Ectodermal cell (in vitro differentiated cells): ENCODE measurements at regions not wholly inside any gene's neighbourhood (a gene's known extent, or its start where the extent isn't known, plus 50 kb on each side); places are given as distances from the start of the nearest gene placed in this dataset.
"Not testable (repeated sequence)": the region's sequence is repeated elsewhere in the genome, so short reads cannot be mapped to it uniquely, and the experiment has no call there.

Source experiments
- H3K27ac ChIP-seq: 2 replicates; pipeline ENCODE4 v1.7.0; 2013; ENCODE audit warnings: mild to moderate bottlenecking, low read depth, low read length; ENCODE audit not compliant: insufficient read depth, poor library complexity, severe bottlenecking
- H3K27me3 ChIP-seq: 2 replicates; pipeline ENCODE4 v1.7.0; 2013; ENCODE audit warnings: mild to moderate bottlenecking, low read length; ENCODE audit not compliant: insufficient read depth, control insufficient read depth, poor library complexity, severe bottlenecking
- H3K36me3 ChIP-seq: one replicate; pipeline ENCODE4 v1.7.0; 2013; ENCODE audit warnings: low read length; ENCODE audit not compliant: control insufficient read depth, insufficient read depth
- H3K4me1 ChIP-seq: one replicate; pipeline ENCODE4 v1.7.0; 2013; ENCODE audit warnings: low read length; ENCODE audit not compliant: control insufficient read depth, insufficient read depth
- H3K4me3 ChIP-seq: 2 replicates; pipeline ENCODE4 v1.7.0; 2013; ENCODE audit warnings: low read depth, low read length, control low read depth; ENCODE audit not compliant: insufficient read depth
- H3K9me3 ChIP-seq: 2 replicates; pipeline ENCODE4 v1.7.0; 2013; ENCODE audit warnings: mild to moderate bottlenecking, low read length, moderate library complexity; ENCODE audit not compliant: control insufficient read depth
- WGBS, 2 experiments: methylation state at CpG; one replicate each; pipeline ENCODE4 v1.1.7; 2013; ENCODE audit warnings: missing lambda C conversion rate in 2 of 2; 5-methylcytosine and 5-hydroxymethylcytosine counted together

DNA sequence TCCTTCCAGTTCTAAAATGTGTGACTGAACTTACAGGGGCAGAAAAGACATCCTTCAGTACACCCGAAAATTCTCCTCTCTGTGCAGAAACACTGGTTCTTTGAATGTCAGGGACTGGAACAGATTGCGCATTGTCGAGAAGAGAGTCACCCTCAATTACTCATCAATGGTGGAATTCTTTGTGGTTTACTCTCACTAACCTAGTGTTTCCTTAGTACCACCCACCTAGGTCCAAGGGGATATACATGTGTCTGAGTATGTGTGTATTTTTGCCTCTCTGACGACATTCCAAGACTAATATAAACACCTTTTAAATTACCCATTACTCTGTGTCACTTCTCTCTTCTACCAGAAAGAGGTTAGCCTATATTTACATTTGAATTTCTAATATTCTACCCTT lies 660.8 kb downstream of the TLE1 start:
- H3K36me3 ChIP-seq: no peaks in the 10 kb centered on the region
- H3K4me3 ChIP-seq: no peak overlapping the region
- peaks cover 4% of the 10 kb centered on the region for H3K4me1 ChIP-seq
- no peak overlapping the region for H3K27ac ChIP-seq
- 85 to 91% methylated on average over 4 of the region's 4 CpGs for WGBS, 2 experiments
- H3K9me3 ChIP-seq: no peaks in the 10 kb centered on the region
- H3K27me3 ChIP-seq: no peaks in the 10 kb centered on the region

DNA sequence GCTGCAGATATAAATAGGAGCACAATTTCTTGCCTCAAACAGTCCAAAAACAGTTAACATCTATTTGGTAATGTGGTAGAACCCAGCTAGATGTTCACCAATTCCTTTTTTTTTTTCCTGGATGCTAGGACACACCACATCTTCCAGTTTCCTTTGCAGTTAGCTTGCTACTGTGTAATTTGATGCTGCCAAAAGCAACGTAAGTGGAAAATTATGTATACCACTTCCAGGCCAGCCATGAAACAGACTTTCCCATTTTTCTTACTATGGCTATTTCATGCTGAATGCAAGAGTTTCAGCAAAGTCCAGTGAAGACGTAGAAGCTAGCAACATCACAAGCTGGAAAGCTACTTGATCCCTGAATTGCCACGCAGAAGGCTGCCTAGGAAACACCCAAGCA lies 667.2 kb downstream of the TLE1 start:
- 64 to 93% methylated on average over 2 to 3 of the region's 3 CpGs for WGBS, 2 experiments
- Histone ChIP-seq H3K4me1 (no peaks in the 10 kb centered on the region), H3K27me3 (no peaks in the 10 kb centered on the region), H3K4me3 (no peak overlapping the region), H3K9me3 (no peaks in the 10 kb centered on the region), H3K36me3 (no peaks in the 10 kb centered on the region), H3K27ac (no peak overlapping the region)

DNA sequence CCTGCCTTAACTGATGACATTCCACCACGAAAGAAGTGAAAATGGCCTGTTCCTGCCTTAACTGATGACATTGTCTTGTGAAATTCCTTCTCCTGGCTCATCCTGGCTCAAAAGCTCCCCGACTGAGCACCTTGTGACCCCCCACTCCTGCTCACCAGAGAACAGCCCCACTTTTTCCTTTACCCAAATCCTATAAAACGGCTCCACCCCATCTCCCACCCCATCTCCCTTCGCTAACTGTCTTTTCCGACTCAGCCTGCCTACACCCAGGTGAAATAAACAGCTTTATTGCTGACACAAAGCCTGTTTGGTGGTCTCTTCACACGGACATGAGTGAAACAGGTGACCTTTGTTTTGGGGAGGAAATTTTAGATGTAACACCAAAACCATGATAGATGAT lies 674.4 kb downstream of the TLE1 start:
- not testable (repeated sequence) for H3K4me1 ChIP-seq, H3K27ac ChIP-seq, H3K9me3 ChIP-seq, H3K27me3 ChIP-seq, H3K36me3 ChIP-seq, H3K4me3 ChIP-seq
- WGBS, 2 experiments: 73 to 81% methylated on average over 5 to 6 of the region's 6 CpGs

DNA sequence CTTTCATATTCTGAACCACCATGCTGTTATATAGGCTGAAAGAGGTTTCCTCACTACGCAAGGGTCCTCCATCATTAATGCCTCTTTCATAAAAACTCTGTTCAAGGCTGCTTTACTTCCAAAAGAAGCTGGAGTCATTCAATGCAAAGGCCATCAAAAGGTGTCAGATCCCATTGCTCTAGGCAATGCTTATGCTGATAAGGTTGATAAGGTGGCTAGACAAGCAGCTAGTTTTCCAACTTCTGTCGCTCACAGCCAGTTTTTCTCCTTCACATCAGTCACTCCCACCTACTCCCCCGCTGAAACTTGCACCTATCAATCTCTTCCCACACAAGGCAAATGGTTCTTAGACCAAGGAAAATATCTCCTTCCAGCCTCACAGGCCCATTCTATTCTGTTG lies 676.2 kb downstream of the TLE1 start:
- H3K9me3 ChIP-seq, H3K4me3 ChIP-seq, H3K4me1 ChIP-seq, H3K27me3 ChIP-seq, H3K27ac ChIP-seq, H3K36me3 ChIP-seq: not testable (repeated sequence)
- 75 to 99% methylated on average over 3 of the region's 3 CpGs for WGBS, 2 experiments

DNA sequence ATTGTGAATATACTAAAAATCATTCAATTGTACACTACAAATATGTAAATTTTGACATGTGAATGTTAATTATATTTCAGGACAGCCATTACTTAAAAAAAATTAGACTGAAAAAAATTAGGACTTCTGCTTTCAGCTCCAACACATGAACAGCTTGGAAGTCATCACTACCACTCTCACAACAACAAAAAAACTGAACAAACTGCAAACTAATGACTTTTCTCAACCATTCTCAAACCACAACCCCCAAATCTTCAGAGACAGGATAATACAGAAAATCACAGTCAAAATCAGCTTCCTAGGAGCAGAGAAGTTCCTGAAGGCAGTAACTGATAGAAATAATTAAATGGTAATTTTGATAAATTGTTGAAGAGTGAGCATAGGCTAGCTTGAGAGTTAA lies 686.4 kb downstream of the TLE1 start:
- Histone ChIP-seq H3K36me3 (no peaks in the 10 kb centered on the region), H3K4me3 (no peak overlapping the region), H3K27ac (no peak overlapping the region), H3K9me3 (no peaks in the 10 kb centered on the region), H3K27me3 (no peaks in the 10 kb centered on the region), H3K4me1 (no peaks in the 10 kb centered on the region)

DNA sequence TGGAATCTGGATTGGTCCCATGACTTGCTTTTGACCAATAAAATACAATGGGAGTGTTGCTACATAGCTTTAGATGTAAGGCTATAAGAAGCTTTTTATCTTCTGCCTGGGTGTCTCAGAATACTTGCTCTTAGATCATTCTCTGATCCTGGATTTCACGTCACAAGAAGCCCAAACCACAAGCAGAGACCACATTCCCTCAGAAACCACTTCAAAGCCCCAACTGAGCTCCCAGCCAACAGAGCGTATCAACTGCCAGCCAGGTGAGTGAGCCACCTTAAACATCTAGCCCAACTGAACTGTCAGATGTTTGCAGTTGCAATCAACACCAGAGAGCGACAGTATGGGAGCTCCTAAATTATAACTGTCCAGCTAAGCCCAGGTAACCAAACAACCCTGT lies 687.1 kb downstream of the TLE1 start:
- Histone ChIP-seq H3K27ac (no peak overlapping the region), H3K36me3 (no peaks in the 10 kb centered on the region), H3K4me1 (no peaks in the 10 kb centered on the region), H3K27me3 (no peaks in the 10 kb centered on the region), H3K4me3 (no peak overlapping the region), H3K9me3 (no peaks in the 10 kb centered on the region)
- WGBS, 2 experiments: 50 to 63% methylated on average over 2 to 3 of the region's 3 CpGs

DNA sequence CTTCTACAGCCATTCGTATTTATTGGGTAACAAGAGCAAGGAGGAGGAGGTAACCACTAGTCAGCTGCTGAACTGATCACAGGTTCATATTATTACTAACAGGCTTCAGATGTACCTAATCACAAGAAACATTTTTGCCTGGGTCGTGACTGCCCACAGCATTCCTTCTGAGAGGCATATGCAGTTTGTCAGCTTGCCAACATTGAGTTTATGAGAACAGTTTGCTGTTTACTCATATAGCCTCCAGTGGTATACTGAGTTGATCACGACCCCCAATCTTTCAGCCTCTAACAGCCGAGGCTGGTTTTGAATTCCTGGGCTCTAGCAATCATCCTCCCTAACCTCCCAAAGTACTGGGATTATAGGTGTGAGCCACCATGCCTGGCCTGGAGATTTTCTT lies 693.6 kb downstream of the TLE1 start:
- 85 to 90% methylated on average over 4 of the region's 4 CpGs for WGBS, 2 experiments
- no peak overlapping the region for H3K4me3 ChIP-seq

DNA sequence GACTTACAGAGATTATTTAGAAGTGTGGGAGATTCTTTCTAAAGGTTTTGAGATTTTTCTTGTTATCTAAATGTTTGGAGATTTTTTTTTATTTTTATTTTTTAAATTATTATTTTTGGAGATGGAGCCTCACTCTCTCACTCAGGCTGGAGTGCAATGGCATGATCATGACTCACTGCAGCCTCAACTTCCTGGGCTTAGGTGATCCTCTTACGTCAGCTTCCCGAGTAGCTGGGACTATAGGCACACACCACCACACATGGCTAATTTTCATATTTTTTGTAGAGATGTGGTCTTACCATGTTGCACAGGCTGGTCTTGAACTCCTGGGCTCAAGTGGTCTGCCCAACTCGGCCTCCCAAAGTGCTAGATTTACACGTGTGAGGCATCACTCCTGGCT lies 694.5 kb downstream of the TLE1 start:
- H3K27ac ChIP-seq: no peak overlapping the region
- no peaks in the 10 kb centered on the region for H3K27me3 ChIP-seq
- H3K4me1 ChIP-seq: no peaks in the 10 kb centered on the region
- no peaks in the 10 kb centered on the region for H3K9me3 ChIP-seq
- WGBS, 2 experiments: 91 to 92% methylated on average over 4 of the region's 4 CpGs
- no peaks in the 10 kb centered on the region for H3K36me3 ChIP-seq
- H3K4me3 ChIP-seq: no peak overlapping the region

More for the DNA sequence above, 693.6 kb downstream of the TLE1 start:
- no peaks in the 10 kb centered on the region for H3K36me3 ChIP-seq
- H3K27ac ChIP-seq: no peak overlapping the region
- H3K4me1 ChIP-seq: no peaks in the 10 kb centered on the region
- no peaks in the 10 kb centered on the region for H3K27me3 ChIP-seq
- no peaks in the 10 kb centered on the region for H3K9me3 ChIP-seq

DNA sequence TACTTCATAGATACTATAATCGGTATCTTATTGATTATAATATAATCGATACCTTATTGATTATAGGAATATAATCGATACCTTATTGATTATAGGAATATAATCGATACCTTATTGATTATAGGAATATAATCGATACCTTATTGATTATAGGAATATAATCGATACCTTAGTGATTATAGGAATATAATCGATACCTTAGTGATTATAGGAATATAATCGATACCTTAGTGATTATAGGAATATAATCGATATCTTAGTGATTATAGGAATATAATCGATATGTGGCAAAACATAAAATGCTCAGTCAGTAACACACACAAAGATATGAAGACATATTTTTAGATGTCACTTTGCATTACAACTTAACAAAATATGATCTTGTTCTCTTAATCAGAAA lies 703.8 kb downstream of the TLE1 start:
- not testable (repeated sequence) for H3K4me1 ChIP-seq, H3K27me3 ChIP-seq, H3K4me3 ChIP-seq, H3K27ac ChIP-seq, H3K36me3 ChIP-seq, H3K9me3 ChIP-seq
- 100% methylated on average over 1 to 4 of the region's 10 CpGs for WGBS, 2 experiments

DNA sequence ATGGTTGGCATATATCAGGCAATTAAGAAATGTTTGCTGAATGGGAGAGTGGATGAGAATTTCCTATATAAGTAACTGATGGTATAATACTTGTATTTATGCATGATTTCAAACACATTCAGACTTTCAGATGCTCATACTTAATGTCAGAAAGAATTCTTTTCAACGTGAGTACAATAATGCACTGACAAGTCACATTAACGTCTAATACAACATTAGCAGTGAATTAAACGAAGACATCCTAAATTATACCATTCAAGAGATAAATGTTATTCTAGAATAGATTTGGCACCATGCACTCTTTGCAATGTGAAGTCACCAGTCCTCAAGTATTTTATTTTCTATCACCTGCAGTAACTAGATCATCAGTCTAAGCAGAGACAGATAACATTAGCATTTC lies 712.9 kb downstream of the TLE1 start:
- Histone ChIP-seq H3K27ac (no peak overlapping the region), H3K27me3 (no peaks in the 10 kb centered on the region), H3K9me3 (no peaks in the 10 kb centered on the region), H3K4me1 (no peaks in the 10 kb centered on the region), H3K4me3 (no peak overlapping the region), H3K36me3 (no peaks in the 10 kb centered on the region)
- 84 to 100% methylated on average over 2 to 3 of the region's 3 CpGs for WGBS, 2 experiments

DNA sequence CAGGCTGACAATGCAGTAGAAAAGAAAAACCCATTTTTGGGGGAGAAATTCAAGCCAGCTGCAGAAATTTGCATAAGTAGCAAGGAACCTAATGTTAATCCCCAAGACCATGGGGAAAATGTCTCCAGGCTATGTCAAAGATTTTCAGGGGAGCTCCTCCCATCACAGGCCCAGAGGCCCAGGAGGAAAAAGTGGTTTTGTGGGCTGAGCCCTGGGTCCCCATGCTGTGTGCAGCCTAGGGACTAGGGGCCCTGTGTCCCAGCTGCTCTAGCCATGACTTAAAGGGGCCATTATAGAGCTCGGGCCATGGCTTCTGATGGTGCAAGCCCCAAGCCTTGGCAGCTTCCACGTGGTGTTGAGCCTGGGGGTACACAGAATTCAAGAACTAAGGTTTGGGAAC lies 719.0 kb downstream of the TLE1 start:
- WGBS, 2 experiments: 90 to 92% methylated on average over 2 of the region's 2 CpGs
- not testable (repeated sequence) for H3K27ac ChIP-seq, H3K4me1 ChIP-seq

More for the DNA sequence above, 719.0 kb downstream of the TLE1 start:
- not testable (repeated sequence) for H3K4me3 ChIP-seq, H3K27me3 ChIP-seq, H3K36me3 ChIP-seq, H3K9me3 ChIP-seq
